HG03159 (cell line): ENCODE measurements at regions not wholly inside any gene's neighbourhood (a gene's known extent, or its start where the extent isn't known, plus 50 kb on each side); places are given as distances from the start of the nearest gene placed in this dataset.

Source experiments
- ATAC-seq: cut with Tn5 transposase; IDR thresholded peaks from one replicate; pipeline ENCODE4 v1.9.1; 2021; ENCODE audit warnings: mild to moderate bottlenecking, moderate library complexity; ENCODE audit not compliant: unreplicated experiment

DNA sequence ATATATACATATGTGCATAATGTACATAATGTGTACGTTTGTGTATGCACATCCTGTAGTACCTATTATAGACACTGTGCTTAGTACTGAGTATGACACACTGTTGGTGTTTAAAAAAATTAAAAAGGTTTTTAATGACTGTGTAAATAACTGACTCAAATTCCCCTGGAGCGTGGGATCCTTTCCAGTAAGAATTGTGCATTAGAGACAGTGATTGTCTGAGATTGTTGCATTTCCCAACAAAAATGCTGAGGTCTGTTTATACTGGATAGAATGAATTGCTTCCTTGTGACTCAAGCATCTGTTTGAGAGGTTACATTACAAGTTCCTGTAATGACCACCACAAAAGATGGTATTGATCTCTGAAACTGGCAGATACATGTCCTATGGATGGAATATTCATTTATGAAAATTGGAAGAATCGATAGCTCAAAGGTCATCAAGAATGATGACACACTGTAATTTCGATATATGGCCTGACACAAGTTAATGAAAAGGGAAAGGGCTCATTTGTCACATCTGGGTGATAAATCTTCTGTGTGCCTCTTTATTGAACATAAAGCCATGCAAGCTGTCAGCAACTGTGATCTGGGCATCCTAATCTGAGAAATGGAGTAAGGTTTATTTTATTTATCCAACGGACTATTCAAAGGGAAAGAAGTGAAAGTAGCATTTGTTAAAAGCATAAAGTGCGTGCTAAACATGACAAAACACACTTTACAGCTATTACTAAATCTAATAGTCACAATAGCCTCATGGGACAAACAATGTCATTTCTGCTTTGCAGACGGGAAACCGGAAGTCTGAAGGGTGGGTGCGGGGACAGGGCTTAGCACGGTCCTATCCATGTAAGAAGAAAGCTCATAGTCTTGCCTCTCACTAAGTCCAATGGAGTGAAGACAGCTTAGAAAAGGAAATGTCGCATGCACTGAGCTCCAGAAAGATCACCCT, 228.8 kb downstream of the CDH11 start:
- no peak for ATAC-seq

DNA sequence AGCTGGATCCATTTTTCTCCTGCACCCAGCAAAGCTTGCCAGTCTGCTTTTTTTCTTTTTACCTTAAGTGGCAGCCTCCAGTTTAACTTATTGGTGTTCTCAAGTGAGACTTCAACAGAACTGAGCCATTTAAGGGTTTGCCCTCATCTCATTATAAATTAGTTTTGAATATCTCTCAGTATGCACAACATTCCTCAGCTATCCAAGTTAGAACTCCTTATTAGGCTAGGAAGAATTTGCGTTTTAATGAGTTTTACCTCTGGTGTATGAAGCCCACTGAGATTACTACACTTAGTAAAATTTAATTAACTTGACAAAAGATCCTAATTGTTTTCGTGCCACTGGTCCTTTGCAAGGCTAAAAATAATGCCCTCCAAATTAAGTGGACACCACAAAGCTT, 232.4 kb downstream of the CDH11 start:
- no peak for ATAC-seq

DNA sequence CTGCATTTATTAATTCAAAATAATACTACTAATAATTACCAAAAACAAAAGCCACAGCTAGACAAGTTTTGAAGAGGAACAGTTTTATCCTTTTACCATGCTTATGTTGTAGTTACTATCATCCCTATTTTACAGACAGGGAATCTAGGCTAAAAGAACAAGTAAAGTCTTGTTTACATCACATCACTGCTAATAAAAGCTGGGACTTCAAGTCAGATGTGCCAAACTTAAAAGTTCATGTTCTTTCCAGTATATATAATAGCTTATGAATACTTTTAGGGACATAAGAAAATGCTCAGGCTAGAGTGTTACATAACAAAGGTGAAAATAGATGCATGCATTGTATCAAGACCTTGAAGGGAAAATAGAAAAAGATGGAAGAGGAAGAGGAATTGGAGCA, 234.2 kb downstream of the CDH11 start:
- no peak for ATAC-seq

DNA sequence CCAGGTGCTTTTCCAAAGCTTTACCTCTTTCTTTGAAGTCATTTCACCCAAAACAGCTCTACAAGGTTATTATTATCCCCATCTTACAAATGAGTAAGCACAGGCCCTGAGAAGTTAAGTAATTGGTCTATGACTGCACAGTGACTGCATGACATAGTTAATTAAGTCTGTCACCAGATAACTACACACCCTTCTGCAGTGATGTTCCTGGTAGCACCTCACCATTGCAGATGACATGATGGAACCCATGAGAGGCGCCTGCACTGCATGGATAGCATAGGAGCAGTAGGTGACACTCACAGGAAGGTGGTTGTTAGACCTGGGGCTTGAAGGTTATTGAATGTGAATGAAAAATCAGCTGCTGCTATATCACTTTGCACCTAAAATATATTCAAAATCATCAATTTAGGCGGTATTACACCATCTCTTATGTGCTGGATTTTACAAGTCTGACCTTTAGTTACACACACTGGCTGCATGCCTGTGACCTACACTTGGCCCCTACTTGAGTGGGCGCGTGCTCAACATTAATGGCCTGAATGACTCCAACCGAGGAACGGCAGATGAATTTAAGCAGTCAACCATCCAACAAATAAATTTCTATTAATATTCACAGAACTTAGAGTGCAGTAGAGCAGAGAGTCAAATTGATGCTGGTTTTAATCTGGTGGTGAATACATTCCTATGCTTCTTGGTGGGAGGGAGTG, 239.6 kb downstream of the CDH11 start:
- no peak for ATAC-seq

DNA sequence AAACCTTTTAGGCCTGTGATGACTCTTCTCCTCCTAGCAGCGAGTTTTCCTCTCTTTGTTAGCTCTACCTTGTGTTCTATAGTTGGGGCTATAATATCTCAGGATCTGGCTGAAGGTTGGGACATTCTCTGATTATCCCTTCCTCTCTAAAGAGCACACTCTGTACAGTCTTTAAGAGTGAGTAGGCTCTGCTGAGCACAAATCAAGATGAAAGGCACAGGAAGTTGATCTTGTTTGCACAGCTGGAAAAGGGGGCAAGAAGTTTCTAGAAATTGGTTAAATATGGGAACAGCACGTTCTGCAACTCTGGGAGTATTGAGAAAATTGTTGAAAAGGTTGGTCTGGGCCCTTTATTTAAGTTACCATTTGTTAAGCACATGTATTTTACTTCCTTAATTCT, 240.9 kb downstream of the CDH11 start:
- ATAC-seq, result no peak

DNA sequence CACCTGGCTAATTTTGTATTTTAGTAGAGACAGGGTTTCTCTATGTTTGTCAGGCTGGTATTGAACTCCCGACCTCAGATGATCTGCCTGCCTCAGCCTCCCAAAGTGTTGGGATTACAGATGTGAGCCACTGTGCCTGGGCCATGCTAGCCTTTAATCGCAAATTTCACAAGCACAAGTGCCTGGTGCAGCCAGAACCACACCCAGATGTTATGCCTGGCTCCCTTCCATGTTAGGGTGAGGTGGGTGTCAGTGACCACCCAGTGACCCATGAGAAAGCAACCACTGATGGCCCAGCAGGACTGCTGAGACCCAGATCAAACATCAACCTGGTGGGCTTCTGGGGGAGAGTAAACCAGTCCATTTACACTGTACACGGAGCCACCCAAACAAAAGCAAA, 241.9 kb downstream of the CDH11 start:
- no peak for ATAC-seq

DNA sequence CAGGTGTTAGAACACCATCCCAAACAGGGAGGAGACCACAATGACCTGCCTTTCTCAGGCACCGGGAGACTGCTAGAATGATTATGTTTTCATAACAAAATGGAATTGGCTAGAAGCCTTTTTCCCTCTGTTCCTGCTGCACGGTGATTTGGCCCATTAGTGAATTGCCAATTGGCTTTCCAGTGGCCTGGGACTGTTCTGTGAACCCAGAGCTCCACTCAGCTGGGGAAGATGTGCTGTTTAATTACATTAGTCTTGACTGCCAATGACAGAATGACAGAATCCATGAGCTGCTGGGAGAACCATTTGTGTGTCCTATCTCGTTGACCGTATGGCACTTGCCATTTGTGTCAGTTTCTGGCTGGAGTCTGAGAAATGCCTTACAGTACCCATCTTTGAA, 242.9 kb downstream of the CDH11 start:
- no peak for ATAC-seq

DNA sequence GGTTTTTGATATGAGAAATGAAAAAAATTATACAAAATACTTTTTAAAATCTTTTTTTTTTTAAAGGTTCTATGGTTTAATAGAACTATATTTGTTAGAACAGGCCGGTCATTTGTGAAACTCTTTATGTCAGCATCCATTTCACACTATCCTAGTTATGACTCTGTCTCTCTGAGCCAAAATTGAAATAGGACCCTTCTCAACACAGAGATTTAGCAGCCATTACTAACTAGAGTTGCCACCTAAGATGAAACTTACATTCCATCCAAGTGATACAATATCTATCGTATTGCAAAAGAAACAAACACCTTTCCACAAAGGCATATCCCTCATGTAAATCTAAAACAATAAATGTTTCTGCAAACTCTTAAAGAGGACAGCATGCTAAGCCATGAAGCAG, 249.8 kb downstream of the CDH11 start:
- no peak for ATAC-seq

DNA sequence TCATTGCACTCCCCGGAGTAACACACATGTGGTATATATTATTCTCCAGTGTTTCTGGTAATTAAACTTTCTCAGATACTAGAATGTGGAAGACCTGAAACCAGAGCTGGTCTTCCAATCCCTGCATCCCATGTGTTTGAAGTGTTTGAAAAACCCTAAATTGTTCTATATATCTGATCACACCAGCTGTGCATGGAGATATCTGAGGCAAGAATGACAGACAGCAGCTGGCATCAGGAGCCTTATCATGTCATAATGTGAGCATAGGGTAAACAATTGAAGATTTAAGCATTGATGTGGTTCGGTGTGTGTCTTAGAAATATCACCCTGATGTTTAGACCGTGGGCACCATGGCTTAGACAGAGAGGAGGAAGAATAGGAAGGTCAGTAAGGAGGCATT, 251.0 kb downstream of the CDH11 start:
- ATAC-seq, result no peak

DNA sequence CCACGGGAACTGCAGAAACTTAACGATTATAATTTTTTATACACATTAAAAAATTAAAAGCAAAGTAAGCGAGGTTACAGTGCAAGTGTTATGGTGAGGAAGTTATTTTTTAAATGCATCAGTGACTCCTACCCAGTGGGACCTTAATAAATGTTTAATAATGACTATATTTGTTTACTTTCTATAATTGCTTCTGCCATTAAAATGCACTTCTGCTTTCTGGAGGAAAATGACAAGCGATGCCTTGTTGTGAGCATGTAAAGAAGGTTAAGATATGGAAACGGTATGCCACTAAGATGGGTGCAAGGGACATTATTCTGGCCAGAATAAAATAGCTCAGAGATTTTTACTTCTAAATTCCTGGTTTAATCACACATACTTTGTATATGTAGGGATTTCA, 252.1 kb downstream of the CDH11 start:
- no peak for ATAC-seq

DNA sequence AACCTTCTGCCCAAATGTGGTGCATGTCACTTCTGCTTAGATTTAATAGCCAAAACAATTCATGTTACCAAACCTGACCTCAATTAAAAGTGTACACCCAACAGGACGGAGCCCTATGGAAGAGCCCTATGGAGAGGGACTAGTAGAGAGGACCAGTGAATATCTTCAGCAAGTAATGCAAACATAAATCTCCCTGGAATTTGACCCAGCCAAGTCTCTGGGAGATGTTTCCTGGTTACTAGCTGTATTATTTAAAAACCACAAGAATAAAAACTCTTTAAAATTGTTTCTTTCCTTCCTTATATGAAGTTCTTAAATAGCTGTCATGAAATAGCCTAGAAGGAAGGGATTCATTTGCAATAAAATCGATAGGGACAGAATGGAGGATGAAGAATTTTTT, 255.8 kb downstream of the CDH11 start:
- ATAC-seq, result no peak

DNA sequence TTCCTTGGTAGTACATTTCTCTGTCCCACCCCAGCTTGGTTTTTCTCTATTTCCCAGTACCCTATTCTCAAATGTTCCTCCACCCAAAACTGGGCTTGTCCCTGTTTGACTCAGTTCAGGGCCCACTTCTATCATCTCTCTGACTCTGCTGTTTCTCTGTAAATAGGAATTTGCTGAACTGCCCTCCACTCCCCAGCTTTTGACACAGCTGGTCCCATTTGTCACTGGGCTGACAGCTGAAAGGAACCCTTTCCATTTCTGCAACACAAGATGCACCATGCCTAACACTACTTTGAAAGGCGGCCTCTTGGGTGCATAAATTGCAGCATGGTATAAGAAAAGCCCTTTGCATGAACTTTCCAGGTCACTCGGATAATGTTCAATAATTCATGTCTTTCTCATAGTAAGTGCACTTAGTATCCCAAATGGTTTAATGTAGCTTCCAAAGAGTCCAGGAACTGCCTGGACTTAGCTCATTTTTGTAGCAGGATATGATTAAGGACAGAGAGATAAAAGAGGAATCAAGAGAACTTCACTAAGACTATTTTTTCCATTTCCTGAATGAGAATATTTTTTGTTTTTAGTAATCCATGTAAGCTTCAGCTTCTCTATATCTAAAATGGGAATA, 256.7 kb downstream of the CDH11 start:
- ATAC-seq, result no peak

DNA sequence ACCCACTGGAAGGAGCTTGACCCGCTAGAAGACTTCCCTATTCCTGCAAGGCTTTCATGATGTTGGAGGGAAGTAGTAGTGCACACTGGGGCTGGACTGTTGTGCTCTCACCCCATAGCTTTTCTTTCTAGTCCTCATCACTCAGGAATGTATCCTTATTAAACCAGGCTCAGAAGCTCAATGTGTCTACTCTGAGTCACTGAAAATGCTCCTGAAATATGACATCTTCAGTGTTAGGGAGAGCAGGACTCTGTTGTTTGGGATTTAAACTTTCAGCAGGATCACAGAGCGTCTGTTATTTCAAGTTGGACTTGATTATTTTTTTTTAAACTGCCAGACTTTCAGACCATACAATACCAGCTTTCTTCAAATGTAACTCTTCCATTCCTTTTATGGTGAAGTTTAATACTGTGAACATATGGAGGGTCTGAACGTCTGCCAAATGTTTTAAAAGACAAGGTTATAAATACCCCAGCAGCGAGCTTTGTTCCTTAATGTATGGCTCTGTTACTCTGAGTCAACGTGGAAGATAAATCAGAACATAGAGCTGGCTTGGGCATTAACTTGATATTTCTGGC, 257.5 kb downstream of the CDH11 start:
- no peak for ATAC-seq

DNA sequence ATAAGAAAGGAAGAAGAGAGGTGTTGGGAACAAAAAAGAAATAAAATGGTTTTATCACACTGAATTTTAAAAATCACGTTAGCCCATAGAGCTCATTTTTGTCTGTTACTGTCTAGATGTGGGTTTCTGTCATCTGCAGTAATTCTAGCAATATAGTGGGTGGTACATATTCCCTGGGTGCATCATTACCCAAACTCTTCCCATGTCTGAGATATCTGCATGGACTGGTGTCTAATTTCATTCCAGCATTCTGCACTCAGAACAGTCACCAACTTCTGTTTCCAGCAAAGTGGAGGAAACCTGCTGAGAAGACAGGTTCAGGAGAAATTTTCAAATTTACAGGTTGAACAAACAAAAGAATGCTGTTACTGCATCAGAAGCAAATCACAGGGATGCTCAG, 263.8 kb downstream of the CDH11 start:
- ATAC-seq, result no peak

DNA sequence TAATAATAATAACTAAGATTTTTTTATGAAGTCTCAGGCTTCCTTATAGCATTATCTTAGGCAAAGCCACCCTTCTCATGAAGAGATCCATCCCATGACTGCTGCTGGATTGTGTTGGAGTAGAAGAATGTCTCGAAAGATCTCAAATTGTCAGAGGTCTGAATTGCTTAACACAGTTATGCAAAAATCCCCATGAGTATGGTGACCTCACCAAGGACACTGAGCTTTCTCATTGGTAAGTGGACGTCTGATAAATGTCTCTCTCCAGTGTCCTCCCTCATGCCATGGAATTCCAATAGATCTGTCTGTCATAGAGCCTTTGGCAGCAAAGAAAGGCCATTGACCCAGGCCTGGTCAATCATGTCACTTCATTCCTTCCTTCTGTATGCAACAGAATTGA, 264.5 kb downstream of the CDH11 start:
- no peak for ATAC-seq

DNA sequence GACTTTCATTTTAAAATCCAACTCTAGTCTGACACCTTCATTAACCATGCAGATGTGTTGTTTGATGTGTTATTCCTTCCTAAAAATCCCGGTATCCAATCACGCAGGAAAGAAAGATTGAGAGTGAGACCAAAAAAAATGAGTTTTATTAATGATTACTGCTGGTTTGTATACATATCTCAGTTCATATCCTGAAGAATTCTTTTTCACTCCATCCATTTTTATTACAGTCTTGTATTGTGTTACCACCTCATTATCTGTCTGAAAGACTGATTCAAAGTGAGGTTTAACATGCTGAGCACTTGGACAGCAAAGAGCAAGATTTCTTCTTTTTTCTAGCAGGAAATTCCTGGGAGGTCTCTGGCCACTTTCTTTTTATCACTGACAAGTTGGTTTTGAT, 268.3 kb downstream of the CDH11 start:
- no peak for ATAC-seq

DNA sequence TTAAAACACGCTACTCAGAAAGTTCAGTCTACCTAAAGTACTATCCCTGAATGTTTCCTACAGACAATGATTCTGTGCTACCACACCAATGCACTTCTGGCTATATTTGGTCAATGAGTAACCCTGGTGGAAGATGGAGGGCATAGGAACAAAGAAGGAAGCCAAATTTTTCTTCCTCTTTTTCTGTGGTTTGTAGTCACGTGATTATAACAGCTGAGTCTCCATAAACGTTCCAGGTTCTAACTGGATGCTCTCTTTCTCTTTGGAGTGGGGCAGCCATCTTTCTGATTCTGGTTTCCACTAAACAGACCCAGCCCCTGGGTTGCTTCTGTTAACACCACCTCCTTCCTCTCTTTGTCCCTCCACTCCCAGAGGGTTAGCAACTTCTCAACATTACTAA, 274.9 kb downstream of the CDH11 start:
- ATAC-seq, result no peak

DNA sequence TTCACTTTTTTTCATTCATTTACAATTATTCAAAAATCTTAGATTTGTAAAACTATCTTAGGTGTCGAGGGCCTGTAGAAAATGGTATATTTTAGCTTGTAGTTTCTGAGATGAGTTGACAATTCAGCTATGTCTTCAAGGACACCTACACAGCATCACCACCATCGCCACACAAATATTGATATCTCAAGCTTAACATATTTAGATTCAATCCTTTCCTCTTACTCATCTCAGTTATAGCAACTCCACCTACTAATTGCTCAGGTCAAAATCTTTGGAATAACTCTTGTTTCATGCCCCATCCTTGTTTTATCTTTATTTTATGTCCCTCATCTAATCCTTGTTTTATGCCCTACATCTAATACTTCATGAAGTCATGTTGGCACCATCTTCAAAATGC, 276.8 kb downstream of the CDH11 start:
- no peak for ATAC-seq

DNA sequence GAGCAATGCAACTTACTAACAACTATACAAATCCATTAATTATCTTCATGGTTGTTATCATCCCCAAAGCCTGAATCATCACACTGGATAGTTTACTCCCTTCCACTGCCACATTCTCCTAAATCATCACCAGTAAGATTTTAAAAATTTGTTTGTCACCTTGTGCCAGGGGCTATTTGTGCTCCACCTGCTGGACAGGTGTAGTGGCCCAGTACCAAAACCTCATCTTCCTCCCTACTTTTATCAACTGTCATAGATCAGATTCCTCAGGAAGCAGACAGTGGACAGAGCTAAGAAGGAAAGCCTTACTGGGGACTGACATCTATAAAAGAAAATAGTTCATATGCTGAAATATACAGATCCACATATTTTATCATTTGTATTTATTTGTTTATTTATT, 280.4 kb downstream of the CDH11 start:
- no peak for ATAC-seq

DNA sequence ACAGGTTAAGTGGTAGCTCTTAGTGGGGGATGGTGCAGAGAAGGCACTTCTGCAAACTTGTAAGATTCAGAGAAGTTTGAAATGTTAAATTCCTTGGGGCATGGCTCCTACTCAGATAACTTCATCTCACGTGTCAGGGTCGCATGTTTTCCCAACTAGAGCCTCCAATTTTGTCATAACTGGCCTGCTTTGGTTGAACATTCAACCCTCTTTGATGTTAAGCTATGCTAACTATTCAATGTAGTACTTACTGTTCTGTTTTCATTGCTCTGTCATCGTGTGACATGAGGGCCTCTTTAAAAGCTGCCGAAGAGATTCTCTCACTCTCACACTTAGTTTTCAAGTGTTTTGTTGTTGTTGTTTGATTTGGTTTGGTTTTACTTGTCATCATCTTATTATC, 280.8 kb downstream of the CDH11 start:
- ATAC-seq, result no peak

DNA sequence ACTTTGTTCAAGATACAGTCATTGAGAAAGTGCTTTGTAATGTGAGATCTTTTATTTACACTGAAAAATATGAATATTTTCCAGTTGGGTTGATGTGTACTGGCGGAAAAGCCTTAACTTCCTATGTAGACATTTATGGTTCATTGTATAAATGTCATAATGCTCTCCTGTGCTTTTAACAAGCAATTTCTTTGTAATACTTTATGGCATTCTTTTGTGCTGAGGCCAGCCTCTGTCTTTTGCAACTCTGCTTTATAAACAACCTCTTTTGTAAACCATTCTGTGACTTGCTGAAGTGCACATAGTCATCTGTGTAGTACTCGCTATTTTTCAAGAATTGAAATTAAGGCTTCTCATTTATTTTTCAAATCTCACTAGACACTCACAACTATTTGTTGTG, 291.2 kb downstream of the CDH11 start:
- ATAC-seq, result no peak

DNA sequence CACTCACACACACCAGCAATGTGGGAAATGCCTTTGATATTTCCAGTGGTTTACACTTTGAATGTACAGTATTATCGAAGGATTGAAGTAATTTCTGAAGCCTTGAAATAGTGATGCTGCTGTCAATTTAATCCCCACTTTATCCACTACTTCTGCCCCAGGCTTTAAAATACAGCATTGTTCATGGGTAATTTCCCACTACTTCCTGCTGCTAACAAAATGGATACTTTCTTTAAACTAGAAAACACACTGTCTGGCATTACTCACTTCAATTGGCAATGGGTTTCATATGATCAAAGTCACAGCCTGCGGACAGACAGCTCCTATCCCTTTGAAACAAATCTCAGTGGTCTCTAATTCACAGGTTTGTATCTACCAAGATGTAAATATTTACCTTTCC, 292.2 kb downstream of the CDH11 start:
- no peak for ATAC-seq
